HepG2 (cell line): ENCODE measurements at regions not wholly inside any gene's neighbourhood (a gene's known extent, or its start where the extent isn't known, plus 50 kb on each side); places are given as distances from the start of the nearest gene placed in this dataset.

Experiments
- AKAP8 ChIP-seq: sonication (generic); formaldehyde crosslinking; IDR thresholded peaks from 2 replicates; pipeline ENCODE4 v1.5.1; 2020; ENCODE audit warnings: mild to moderate bottlenecking, missing genetic modification reagents
- CHD2 ChIP-seq: IDR thresholded peaks from 2 replicates; pipeline ENCODE4 v1.6.1; 2011; ENCODE audit warnings: low read depth, low read length, improper control_type of control experiment
- CTCF ChIP-seq: sonication (generic); formaldehyde crosslinking; IDR thresholded peaks from 2 replicates; pipeline ENCODE4 v1.5.0; 2020; ENCODE audit warnings: mild to moderate bottlenecking, missing genetic modification reagents, moderate library complexity
- MAFK ChIP-seq, 2 experiments: IDR thresholded peaks in 1 of 2; conservative IDR thresholded peaks in 1 of 2; 2 replicates each; pipeline ENCODE4 v1.6.1; 2011; ENCODE audit warnings: improper control_type of control experiment in 2 of 2, low read length in 2 of 2
- SP140L ChIP-seq: sonication (generic); formaldehyde crosslinking; IDR thresholded peaks from 2 replicates; pipeline ENCODE4 v1.4.0; 2020; ENCODE audit warnings: missing genetic modification reagents, borderline replicate concordance
- ZNF879 ChIP-seq: sonication (generic); formaldehyde crosslinking; IDR thresholded peaks from 2 replicates; pipeline ENCODE4 v1.8.1; 2023; ENCODE audit warnings: missing genetic modification reagents
- TF ChIP-seq, protein P1 (sequence below): IDR thresholded peaks from 2 replicates; pipeline ENCODE4 v1.6.1; 2016; ENCODE audit warnings: low read depth, missing genetic modification reagents, missing compliant biosample characterization
- TF ChIP-seq, protein P2 (sequence below): conservative IDR thresholded peaks from 2 replicates; pipeline ENCODE4 v1.6.1; 2018; ENCODE audit warnings: missing genetic modification reagents

DNA sequence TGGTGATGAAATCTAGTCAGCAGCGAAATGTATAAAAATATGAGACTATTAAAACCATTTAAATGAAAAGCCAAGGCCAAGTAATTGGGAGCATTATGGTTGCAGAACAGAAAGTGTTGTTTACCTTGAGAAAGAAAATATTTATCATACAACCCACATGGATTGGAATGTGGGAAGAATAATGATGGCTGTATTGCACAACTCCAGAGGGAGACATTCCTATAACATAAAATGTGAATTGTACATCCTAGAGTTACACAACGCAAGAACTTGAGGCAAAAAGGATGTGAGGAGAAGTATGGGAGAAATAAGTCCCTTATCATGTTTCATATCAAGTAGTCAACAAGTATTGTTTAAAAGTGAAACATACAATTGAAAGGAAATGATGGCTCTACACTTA lies 1014.0 kb upstream of the SEMA6A start:
- TF ChIP-seq AKAP8 (CRISPR knock-in tag) (no peak), ZNF879 (no peak), MAFK (conservative IDR thresholded peaks at IDR 0.05 in 1 of 2, IDR thresholded peaks at IDR 0.05 in 1 of 2; ENCODE audit: low read length in 2 of 2) (no peak), CTCF (CRISPR knock-in tag) (no peak), SP140L (CRISPR knock-in tag) (no peak), CHD2 (no peak)
- TF ChIP-seq, protein P1, sequence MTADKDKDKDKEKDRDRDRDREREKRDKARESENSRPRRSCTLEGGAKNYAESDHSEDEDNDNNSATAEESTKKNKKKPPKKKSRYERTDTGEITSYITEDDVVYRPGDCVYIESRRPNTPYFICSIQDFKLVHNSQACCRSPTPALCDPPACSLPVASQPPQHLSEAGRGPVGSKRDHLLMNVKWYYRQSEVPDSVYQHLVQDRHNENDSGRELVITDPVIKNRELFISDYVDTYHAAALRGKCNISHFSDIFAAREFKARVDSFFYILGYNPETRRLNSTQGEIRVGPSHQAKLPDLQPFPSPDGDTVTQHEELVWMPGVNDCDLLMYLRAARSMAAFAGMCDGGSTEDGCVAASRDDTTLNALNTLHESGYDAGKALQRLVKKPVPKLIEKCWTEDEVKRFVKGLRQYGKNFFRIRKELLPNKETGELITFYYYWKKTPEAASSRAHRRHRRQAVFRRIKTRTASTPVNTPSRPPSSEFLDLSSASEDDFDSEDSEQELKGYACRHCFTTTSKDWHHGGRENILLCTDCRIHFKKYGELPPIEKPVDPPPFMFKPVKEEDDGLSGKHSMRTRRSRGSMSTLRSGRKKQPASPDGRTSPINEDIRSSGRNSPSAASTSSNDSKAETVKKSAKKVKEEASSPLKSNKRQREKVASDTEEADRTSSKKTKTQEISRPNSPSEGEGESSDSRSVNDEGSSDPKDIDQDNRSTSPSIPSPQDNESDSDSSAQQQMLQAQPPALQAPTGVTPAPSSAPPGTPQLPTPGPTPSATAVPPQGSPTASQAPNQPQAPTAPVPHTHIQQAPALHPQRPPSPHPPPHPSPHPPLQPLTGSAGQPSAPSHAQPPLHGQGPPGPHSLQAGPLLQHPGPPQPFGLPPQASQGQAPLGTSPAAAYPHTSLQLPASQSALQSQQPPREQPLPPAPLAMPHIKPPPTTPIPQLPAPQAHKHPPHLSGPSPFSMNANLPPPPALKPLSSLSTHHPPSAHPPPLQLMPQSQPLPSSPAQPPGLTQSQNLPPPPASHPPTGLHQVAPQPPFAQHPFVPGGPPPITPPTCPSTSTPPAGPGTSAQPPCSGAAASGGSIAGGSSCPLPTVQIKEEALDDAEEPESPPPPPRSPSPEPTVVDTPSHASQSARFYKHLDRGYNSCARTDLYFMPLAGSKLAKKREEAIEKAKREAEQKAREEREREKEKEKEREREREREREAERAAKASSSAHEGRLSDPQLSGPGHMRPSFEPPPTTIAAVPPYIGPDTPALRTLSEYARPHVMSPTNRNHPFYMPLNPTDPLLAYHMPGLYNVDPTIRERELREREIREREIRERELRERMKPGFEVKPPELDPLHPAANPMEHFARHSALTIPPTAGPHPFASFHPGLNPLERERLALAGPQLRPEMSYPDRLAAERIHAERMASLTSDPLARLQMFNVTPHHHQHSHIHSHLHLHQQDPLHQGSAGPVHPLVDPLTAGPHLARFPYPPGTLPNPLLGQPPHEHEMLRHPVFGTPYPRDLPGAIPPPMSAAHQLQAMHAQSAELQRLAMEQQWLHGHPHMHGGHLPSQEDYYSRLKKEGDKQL, result no peak
- TF ChIP-seq, protein P2, sequence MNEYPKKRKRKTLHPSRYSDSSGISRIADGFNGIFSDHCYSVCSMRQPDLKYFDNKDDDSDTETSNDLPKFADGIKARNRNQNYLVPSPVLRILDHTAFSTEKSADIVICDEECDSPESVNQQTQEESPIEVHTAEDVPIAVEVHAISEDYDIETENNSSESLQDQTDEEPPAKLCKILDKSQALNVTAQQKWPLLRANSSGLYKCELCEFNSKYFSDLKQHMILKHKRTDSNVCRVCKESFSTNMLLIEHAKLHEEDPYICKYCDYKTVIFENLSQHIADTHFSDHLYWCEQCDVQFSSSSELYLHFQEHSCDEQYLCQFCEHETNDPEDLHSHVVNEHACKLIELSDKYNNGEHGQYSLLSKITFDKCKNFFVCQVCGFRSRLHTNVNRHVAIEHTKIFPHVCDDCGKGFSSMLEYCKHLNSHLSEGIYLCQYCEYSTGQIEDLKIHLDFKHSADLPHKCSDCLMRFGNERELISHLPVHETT, result no peak
